Left cardiac atrium (tissue), 4 donors: ENCODE measurements at regions not wholly inside any gene's neighbourhood (a gene's known extent, or its start where the extent isn't known, plus 50 kb on each side); places are given as distances from the start of the nearest gene placed in this dataset.
"Not testable (repeated sequence)": the region's sequence is repeated elsewhere in the genome, so short reads cannot be mapped to it uniquely, and the experiment has no call there.

Experiments used
- ATAC-seq, 2 donors: fragments of 200-7000 bp; cut with Tn5 transposase; one replicate each; pipeline ENCODE4 v1.9.1; 2020; ENCODE audit warnings: mild to moderate bottlenecking in 2 of 2, moderate library complexity in 2 of 2
- DNase-seq: peaks from one replicate; pipeline ENCODE4 v3.0.0-alpha.2; 2020
- intact Hi-C, 2 donors: fragments of 100-400 bp; cut with DNase I; formaldehyde crosslinking; loops; one replicate each; pipeline versions ENCODE4 v1.14.1 to v1.15.1; 2022 to 2023
- donor health status: DM: no; HTN: yes; CAD: no.
- donor health status: DM: no; HTN: yes; CAD: no; lungs with severe emphysema.
- donor health status: DM: yes; HTN: yes; CAD: no.
- donor health status: Dilated cardiomyopathy.

- intact Hi-C loops, result no loop called here
- DNase-seq, result no peak
- ATAC-seq, result no peak
Observed at GRCh38 chr11:95660038-95660437, 129.5 kb downstream of the FAM76B start.

DNA sequence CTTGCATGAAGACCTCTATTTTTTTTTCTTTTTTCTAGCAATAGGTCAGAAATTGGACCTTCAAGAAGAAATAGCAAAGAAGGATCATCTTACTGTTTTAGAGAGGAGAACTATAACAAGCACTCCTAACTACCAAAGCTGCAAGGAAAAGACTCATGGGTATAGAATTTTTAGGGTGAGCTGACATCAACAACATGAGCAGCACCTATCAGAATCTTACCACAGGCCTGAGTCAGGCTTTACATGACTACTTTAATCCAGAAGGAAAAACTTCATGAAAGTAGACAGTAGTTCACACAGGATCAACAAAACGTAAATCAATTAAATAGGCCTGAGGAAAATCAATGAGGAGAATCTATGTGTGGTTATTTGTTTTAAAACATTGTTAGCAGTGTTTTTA lies 130.5 kb downstream of the FAM76B start:
- no peak for ATAC-seq
- no peak for DNase-seq
- intact Hi-C loops, result no loop called here

DNA sequence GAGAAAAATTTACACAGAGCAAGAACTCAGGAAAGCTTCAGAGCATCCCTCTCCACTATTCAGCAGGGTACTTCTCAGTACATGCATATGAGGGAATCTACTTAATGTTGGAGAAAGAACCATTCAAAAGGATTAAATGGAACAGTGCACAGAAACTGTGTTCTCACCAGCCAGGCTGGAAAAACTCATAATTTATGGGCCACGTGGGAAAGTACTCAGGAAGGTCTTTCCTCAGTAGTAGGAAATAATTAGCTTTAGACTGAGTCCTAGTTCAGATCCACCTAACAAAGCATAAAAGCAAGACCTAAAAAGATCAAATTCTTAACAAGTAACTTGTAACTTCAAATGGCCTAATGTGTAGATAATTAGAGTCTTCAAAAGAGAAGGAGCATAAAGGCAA lies 134.0 kb downstream of the FAM76B start:
- intact Hi-C loops, result no loop called here

GRCh38 chr11:95653680-95654079 lies 135.9 kb downstream of the FAM76B start:
- no peak for ATAC-seq
- intact Hi-C loops, result no loop called here
- DNase-seq, result no peak

More for the DNA sequence above, 134.0 kb downstream of the FAM76B start:
- DNase-seq (no peak), ATAC-seq (no peak)

- DNase-seq (no peak), ATAC-seq (no peak)
- intact Hi-C loops, result no loop called here
Observed at GRCh38 chr11:95653099-95653498, 136.5 kb downstream of the FAM76B start.

DNA sequence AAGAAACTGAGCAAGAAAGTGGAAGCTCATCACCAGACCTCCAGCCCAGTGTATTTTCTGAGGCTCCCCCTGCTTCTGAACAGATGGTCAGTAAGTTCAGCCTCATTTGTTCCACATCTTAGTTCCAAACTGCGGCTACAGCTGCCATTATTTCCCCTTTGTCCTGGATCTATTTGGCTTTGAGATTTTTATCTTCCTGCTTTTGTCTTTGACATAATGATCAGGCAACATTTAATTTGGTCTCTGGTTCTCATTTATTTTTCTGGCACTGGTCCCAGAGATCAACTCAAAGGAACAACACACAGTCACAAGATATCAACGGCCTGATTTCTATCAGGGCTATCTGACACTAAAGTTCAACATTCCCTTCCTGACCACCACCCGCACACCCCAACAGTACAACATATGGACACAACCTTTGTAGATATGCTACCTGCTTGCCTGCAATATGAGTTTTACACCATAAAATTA lies 137.5 kb downstream of the FAM76B start:
- ATAC-seq (peak in 1 of 2 donors; percentile 59), DNase-seq (no peak)
- intact Hi-C loops, result no loop called here

DNA sequence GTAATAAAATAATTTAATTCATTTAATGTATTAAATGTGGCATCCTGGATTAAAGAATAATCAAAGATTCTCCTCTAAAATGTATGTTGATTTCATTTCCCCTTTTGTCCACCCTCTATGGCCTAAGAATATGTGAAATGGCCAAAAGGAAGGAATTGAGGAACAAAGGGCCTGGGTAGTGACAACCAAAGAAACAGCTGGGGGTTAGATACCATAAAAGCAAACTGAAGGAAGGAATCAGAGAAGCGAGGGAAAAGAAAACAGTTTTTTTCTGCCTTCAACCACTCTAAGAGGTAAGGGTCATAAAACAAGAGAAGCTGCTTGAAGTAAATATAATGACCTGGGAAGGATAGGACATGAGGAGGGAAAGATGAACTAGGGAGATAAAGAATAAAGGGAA lies 139.3 kb downstream of the FAM76B start:
- ATAC-seq, result no peak
- intact Hi-C loops, result no loop called here
- DNase-seq, result no peak

DNA sequence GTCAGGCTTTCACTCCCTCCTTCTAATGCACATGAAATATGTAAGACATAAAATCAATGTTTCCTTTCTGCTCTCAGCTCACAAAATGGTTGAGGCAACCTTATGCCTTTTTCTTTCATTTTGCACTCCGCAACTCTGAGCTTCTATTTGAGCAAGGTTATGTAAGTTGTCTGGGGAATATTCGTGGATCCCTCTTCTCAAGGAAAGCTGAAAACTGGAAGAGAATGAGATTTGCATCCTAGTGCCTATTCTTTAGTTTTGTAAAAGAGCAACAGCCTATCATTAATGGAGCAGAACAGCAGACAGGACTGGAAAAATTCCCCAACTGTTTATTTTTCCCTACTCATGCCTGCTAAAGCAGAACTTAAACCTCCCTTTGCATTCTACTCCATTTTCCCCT lies 141.7 kb downstream of the FAM76B start:
- intact Hi-C loops, result no loop called here
- ATAC-seq (no peak), DNase-seq (no peak)

DNA sequence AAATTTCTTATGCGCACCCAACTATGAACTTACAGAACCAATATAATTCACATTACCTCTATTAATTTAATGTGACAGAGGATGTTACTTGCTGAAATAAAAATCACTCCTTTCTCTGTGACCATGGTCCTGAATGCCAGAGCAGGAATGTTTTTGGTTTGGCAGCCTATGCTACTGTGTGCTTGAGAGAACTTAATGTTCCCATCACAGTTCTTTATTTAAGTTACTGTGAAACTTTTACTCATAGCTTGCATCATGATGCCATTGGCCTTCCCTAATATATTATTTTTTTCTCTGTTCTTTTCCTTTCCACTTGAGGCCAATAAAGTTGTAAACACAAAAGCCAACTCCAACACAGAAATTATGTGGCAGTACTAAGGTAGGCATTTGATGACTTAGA lies 142.2 kb downstream of the FAM76B start:
- DNase-seq (no peak), ATAC-seq (no peak)
- intact Hi-C loops, result no loop called here

DNA sequence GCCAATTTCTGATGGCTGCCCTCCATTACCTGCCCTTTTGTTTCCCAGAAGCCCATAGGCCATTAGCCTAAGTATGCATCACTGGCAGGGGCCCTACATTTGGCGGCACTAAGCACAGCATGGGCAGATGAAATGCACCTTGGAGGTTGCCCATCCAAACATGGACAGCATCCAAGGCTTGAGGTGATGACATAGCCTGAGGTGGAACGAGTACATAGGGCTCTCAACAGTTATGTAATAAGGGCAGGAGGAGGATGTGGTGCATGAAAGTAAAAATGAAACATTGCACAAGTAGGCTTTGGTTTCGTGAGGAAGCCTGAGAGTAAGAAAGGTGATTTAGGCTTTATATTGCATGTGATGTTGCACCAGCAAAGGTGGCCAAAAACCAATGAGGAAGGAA lies 148.1 kb downstream of the FAM76B start:
- peak; percentile 27 to 96 for ATAC-seq
- no peak for DNase-seq
- intact Hi-C loops, result no loop called here

DNA sequence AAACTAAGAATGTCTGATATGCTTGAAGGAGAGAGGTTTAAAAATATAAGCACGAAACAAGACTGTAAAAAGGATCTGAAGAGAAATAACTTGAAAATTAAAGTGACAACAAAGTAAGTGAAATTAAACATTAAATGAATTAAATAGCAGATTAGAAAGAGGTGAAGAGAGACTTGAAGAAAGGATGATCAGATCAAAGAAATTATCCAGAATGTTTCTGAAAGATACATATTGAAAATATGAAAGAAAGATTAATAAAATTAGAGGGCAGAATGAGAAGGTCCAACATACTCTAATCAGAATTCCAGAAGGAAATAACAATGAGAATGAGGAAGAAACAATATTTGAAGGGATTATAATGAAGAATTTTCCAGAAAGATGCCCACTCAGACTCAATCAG lies 151.1 kb downstream of the FAM76B start:
- DNase-seq (no peak), ATAC-seq (no peak)
- intact Hi-C loops, result no loop called here

DNA sequence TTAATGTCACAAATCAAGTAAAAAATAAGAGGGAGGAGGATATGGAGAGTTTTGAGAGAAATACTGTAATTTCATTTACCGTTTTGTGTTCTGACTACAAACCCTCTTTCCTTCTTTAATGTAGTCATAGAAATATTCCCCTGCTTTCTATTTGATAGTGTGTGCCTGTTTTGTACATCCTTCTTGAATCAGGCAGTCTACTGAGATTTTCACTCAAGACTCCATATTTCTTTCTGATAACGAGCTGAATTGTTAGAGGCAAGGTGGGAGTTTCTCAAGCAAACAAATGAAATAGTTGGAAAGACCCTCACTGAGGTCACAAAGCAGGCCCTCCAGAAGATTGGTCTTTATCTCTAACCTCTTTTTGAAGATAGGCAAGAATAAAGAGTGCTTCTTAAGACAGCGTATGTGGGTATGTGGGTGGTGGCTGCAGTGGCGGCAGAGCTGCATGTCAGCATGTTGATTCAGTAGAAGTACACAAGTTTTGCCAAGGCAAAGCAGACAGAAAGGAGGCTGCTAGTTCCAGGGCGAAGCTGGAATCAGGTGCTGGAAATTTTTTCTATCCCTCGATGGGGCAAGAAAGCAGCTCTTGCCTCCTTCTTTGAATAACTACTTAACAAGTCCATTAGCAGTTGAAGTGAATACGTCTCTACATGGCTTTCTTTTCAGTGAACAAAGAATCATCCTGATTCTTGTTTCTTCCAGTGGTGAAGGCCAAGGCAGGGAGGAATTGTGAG lies 164.2 kb downstream of the FAM76B start:
- DNase-seq (no peak), ATAC-seq (peak in 1 of 2 donors; percentile 38)
- intact Hi-C loops, result no loop called here

- no peak for ATAC-seq
Observed at GRCh38 chr11:95616256-95616804, 173.3 kb downstream of the FAM76B start.

DNA sequence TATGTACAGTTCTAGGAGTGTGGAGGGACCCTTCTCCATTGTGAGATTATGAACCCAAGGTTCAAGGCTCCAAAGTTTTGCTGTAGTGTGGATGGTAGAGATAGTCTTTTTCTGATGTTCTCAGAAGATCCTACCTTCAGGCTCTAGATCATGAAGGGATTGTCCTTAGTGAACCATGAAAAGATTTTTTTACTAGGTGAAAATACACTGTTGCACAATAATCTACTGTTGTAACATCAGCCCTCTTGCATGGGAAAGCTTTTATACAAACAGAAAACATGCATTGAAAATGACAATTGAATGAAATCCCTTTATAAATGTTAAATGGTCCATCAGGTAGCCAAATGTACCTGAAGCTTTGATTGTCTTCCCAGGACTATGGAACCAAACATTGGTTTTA lies 177.8 kb downstream of the FAM76B start:
- ATAC-seq (no peak), DNase-seq (no peak)
- intact Hi-C loops, result no loop called here

More at GRCh38 chr11:95616256-95616804, 173.3 kb downstream of the FAM76B start:
- intact Hi-C loops, result no loop called here
- DNase-seq, result no peak

DNA sequence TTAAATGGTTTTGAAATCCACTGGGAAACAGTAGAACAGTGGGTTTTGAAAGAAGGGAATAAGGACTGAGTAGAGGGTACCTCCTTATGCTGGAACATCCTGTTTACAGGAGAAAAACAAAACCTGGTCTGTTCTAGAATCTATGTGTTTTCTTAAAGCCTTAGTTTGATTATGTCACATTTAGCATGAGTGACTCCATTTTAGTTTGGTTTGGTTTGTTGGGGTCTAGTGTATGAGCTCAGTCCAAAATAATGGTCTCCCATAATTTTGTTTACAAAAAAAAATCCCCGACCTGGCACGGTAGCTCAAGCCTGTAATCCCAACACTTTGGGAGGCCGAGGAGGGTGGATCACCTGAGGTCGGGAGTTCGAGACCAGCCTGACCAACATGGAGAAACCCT lies 179.4 kb downstream of the FAM76B start:
- intact Hi-C loops, DNase-seq, ATAC-seq: not testable (repeated sequence)

DNA sequence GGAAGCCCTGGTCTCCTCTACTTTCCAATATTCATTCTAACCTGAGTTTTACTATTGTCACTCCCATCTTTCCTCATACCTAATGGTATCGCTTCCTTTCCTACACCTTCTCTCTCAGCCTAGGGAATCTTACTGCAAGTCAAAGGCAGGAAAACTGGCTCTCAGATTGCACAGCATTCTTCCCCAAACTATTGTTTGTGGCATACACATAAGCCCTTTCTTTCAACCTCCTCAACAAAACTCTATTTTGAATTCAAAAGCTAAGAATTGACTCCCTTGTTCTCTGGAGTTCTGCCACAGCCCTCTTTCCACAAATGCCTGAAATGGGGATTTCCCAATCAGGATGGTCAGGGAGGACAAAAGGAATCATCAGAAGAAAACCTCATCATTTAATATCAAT lies 181.5 kb downstream of the FAM76B start:
- intact Hi-C loops, result no loop called here
- no peak for DNase-seq
- no peak for ATAC-seq

DNA sequence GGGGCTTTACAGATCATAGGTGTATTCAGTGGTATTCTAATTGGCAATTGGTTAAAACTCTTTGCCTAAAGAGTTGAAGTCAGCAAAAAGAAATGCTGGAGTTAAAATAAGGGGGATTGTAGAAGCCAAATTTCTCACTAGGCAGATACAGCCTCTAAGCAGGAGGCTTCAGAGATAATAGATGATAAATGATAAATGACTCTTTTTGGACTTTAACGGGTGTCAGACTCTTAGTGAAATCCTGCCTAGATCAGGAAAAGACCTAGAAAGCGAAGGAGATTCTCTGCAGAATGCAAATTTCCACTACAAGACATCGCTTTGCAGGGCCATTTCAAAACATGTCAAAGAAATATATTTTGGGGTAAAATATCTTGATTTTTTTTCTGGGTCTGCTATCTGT lies 182.8 kb downstream of the FAM76B start:
- no peak for DNase-seq

GRCh38 chr11:95605271-95605940 lies 184.2 kb downstream of the FAM76B start:
- no peak for ATAC-seq
- DNase-seq, result no peak
- intact Hi-C loops, result no loop called here

More for the DNA sequence above, 182.8 kb downstream of the FAM76B start:
- intact Hi-C loops, result no loop called here
- ATAC-seq, result no peak

DNA sequence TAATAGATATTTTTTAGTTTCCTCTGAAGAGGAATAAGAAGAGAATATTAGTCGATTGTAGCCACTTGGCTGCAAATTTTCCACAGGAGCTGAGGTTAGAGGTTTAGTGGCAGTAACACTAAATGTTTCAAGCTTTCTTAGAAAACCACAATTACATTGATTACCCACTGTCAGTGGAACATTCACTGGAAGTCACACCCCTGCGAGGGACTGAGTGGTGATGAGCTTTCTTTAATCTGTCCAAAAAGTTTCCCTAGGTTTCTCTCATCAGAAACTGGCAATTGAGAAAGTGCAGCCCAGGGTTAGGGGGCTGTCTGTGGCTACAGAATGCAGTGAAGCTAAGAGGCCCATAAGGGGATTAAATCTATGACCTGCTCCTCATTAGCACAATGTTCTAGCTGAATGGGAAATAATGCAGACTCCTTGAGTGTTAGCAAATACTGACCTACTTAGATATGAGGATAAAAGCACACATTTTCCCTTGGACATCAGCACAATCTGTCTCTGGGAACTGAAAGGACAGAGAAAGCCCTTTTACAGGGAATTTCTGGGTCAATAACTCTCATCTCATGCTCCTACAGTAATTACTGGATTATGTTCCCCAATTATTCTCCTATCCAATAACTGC lies 189.5 kb downstream of the FAM76B start:
- no peak for DNase-seq
- intact Hi-C loops, result no loop called here

GRCh38 chr11:95595973-95596489 lies 193.6 kb downstream of the FAM76B start:
- intact Hi-C loops, result no loop called here
- ATAC-seq, result no peak

More for the DNA sequence above, 189.5 kb downstream of the FAM76B start:
- ATAC-seq, result no peak

More at GRCh38 chr11:95595973-95596489, 193.6 kb downstream of the FAM76B start:
- DNase-seq, result no peak
